Neural cell (in vitro differentiated cells): ENCODE measurements at regions not wholly inside any gene's neighbourhood (a gene's known extent, or its start where the extent isn't known, plus 50 kb on each side); places are given as distances from the start of the nearest gene placed in this dataset.

Experiments used
- H2AFZ ChIP-seq: fragments of 200-600, 300-800 bp; sonication (generic), shearing (Covaris generic); 2 replicates; pipeline ENCODE4 v1.6.0; 2014; ENCODE audit warnings: low read depth, mild to moderate bottlenecking, antibody characterized with exemption, low read length, moderate library complexity
- H3F3A ChIP-seq: fragments of 200-600 bp; shearing (Covaris generic); 2 replicates; pipeline ENCODE4 v1.6.1; 2016; ENCODE audit warnings: mild to moderate bottlenecking, moderate library complexity, mixed read lengths, antibody characterized with exemption, low read length; ENCODE audit not compliant: insufficient read depth, poor library complexity, severe bottlenecking
- H3K27ac ChIP-seq: fragments of 200-600, 300-800 bp; sonication (generic), shearing (Covaris generic); 2 replicates; pipeline ENCODE4 v1.5.1; 2014; ENCODE audit warnings: mild to moderate bottlenecking, low read length, moderate library complexity
- H3K27me3 ChIP-seq: fragments of 300-800, 200-600 bp; sonication (generic), shearing (Covaris generic); 2 replicates; pipeline ENCODE4 v1.6.0; 2014; ENCODE audit warnings: mild to moderate bottlenecking, low read depth, low read length, moderate library complexity; ENCODE audit not compliant: insufficient read depth
- H3K36me3 ChIP-seq: fragments of 300-800, 200-600 bp; sonication (generic), shearing (Covaris generic); 2 replicates; pipeline ENCODE4 v1.5.1; 2014; ENCODE audit warnings: mild to moderate bottlenecking, antibody characterized with exemption, low read length, moderate library complexity; ENCODE audit not compliant: insufficient read depth
- H3K4me2 ChIP-seq: fragments of 300-800, 200-600 bp; sonication (generic), shearing (Covaris generic); 2 replicates; pipeline ENCODE4 v1.6.0; 2014; ENCODE audit warnings: mild to moderate bottlenecking, low read length
- H3K4me3 ChIP-seq: fragments of 300-800, 200-600 bp; sonication (generic), shearing (Covaris generic); 2 replicates; pipeline ENCODE4 v1.5.1; 2014; ENCODE audit warnings: mild to moderate bottlenecking, low read length, moderate library complexity
- H3K79me2 ChIP-seq: fragments of 200-600 bp; shearing (Covaris generic); replicated peaks from 2 replicates; pipeline ENCODE4 v1.6.0; 2014; ENCODE audit warnings: mild to moderate bottlenecking, low read length, moderate library complexity; ENCODE audit not compliant: insufficient read depth
- H3K9ac ChIP-seq: fragments of 300-800, 200-600 bp; sonication (generic), shearing (Covaris generic); 2 replicates; pipeline ENCODE4 v1.6.1; 2016; ENCODE audit warnings: mild to moderate bottlenecking, low read length, mixed read lengths
- H3K9me2 ChIP-seq: fragments of 200-600 bp; shearing (Covaris generic); 2 replicates; pipeline ENCODE4 v1.6.1; 2016; ENCODE audit warnings: mild to moderate bottlenecking, low read length, mixed read lengths; ENCODE audit not compliant: insufficient read depth
- H3K9me3 ChIP-seq: fragments of 200-600, 300-800 bp; sonication (generic), shearing (Covaris generic); 2 replicates; pipeline ENCODE4 v1.6.1; 2016; ENCODE audit warnings: mild to moderate bottlenecking, mixed run types, low read length, moderate library complexity, mixed read lengths
- H4K20me1 ChIP-seq: fragments of 200-600 bp; shearing (Covaris generic); 2 replicates; pipeline ENCODE4 v1.6.1; 2016; ENCODE audit warnings: mild to moderate bottlenecking, mixed run types; ENCODE audit not compliant: insufficient read depth
- CTCF ChIP-seq: fragments of 450-650 bp; IDR thresholded peaks from 2 replicates; pipeline ENCODE4 v1.5.1; 2014; ENCODE audit warnings: antibody characterized with exemption, mild to moderate bottlenecking, moderate library complexity; ENCODE audit not compliant: poor library complexity, severe bottlenecking
- EP300 ChIP-seq: fragments of 450-650 bp; conservative IDR thresholded peaks from 2 replicates; pipeline ENCODE4 v1.6.1; 2014; ENCODE audit warnings: antibody characterized with exemption, mild to moderate bottlenecking, moderate library complexity; ENCODE audit not compliant: poor library complexity, severe bottlenecking
- EZH2 ChIP-seq: fragments of 200-600, 300-800 bp; shearing (Covaris generic), sonication (generic); IDR thresholded peaks from 2 replicates; pipeline ENCODE4 v1.6.1; 2014; ENCODE audit warnings: antibody characterized with exemption, low read length, borderline replicate concordance, mild to moderate bottlenecking; ENCODE audit not compliant: insufficient read depth, poor library complexity, severe bottlenecking
- MXI1 ChIP-seq: fragments of 450-650 bp; conservative IDR thresholded peaks from 2 replicates; pipeline ENCODE4 v1.6.1; 2014; ENCODE audit warnings: antibody characterized with exemption, mild to moderate bottlenecking; ENCODE audit not compliant: poor library complexity, severe bottlenecking
- POLR2AphosphoS5 ChIP-seq: IDR thresholded peaks from 2 replicates; pipeline ENCODE4 v1.6.1; 2012
- RAD21 ChIP-seq: fragments of 450-650 bp; conservative IDR thresholded peaks from 2 replicates; pipeline ENCODE4 v1.6.1; 2014; ENCODE audit warnings: antibody characterized with exemption, mild to moderate bottlenecking, moderate library complexity
- REST ChIP-seq: IDR thresholded peaks from 2 replicates; pipeline ENCODE4 v1.6.1; 2012; ENCODE audit warnings: borderline replicate concordance
- SMC3 ChIP-seq: fragments of 450-650 bp; conservative IDR thresholded peaks from 2 replicates; pipeline ENCODE4 v1.6.1; 2014; ENCODE audit warnings: antibody characterized with exemption, mild to moderate bottlenecking, moderate library complexity; ENCODE audit not compliant: poor library complexity
- TAF1 ChIP-seq: IDR thresholded peaks from 2 replicates; pipeline ENCODE4 v1.6.1; 2012; ENCODE audit warnings: low read depth

GRCh38 chr11:30150425-30150824 is 80.4 kb upstream of the FSHB start:
- Histone ChIP-seq H3K79me2 (no peaks in the 10 kb centered on the region), H4K20me1 (no peaks in the 10 kb centered on the region), H3K9me2 (no peaks in the 10 kb centered on the region), H3K36me3 (no peaks in the 10 kb centered on the region), H3F3A (no peaks in the 10 kb centered on the region), H3K27me3 (no peaks in the 10 kb centered on the region), H3K4me3 (no peak overlapping the region), H3K4me2 (no peak overlapping the region), H3K27ac (no peak overlapping the region), H2AFZ (no peak overlapping the region), H3K9me3 (no peaks in the 10 kb centered on the region), H3K9ac (no peak overlapping the region)
- no peak for TF ChIP-seq CTCF
- TF ChIP-seq EZH2 = no peak
- TF ChIP-seq POLR2AphosphoS5 = no peak
- TF ChIP-seq EP300 = no peak
- TF ChIP-seq RAD21 = no peak
- TF ChIP-seq TAF1 = no peak
- TF ChIP-seq MXI1 = no peak
- no peak for TF ChIP-seq SMC3
- no peak for TF ChIP-seq REST

GRCh38 chr11:30153008-30153407 is 77.8 kb upstream of the FSHB start:
- no peak overlapping the region for H3K4me2 ChIP-seq
- H4K20me1 ChIP-seq = no peaks in the 10 kb centered on the region

More at GRCh38 chr11:30153008-30153407, 77.8 kb upstream of the FSHB start:
- Histone ChIP-seq H3K27ac (no peak overlapping the region), H3K9ac (no peak overlapping the region), H3K4me3 (no peak overlapping the region), H3K9me2 (no peaks in the 10 kb centered on the region), H3K9me3 (no peaks in the 10 kb centered on the region), H3K36me3 (no peaks in the 10 kb centered on the region), H3K27me3 (no peaks in the 10 kb centered on the region), H3F3A (no peaks in the 10 kb centered on the region), H3K79me2 (no peaks in the 10 kb centered on the region), H2AFZ (no peak overlapping the region)
- TF ChIP-seq CTCF (no peak), MXI1 (no peak), EP300 (no peak), RAD21 (no peak), REST (no peak), EZH2 (no peak), SMC3 (no peak), TAF1 (no peak), POLR2AphosphoS5 (no peak)
